OCI-M2 (cell line): ENCODE measurements at regions not wholly inside any gene's neighbourhood (a gene's known extent, or its start where the extent isn't known, plus 50 kb on each side); places are given as distances from the start of the nearest gene placed in this dataset.
"Not testable (repeated sequence)": the region's sequence is repeated elsewhere in the genome, so short reads cannot be mapped to it uniquely, and the experiment has no call there.

Experiments used
- DNase-seq: peaks from one replicate; lab custom pipeline; 2025; ENCODE audit not compliant: unreplicated experiment; lab: John Stamatoyannopoulos, UW

- DNase-seq: no peak
Observed at GRCh38 chr5:142408981-142409481, 84.2 kb upstream of the SPRY4 start.

GRCh38 chr5:142408536-142408935 lies 83.7 kb upstream of the SPRY4 start:
- DNase-seq: no peak

GRCh38 chr5:142405814-142406395 lies 81.1 kb upstream of the SPRY4 start:
- DNase-seq: no peak

- DNase-seq: no peak
Observed at GRCh38 chr5:142405023-142405422, 80.2 kb upstream of the SPRY4 start.

- no peak for DNase-seq
Observed at GRCh38 chr5:142404046-142404477, 79.2 kb upstream of the SPRY4 start.

GRCh38 chr5:142403583-142403982 lies 78.8 kb upstream of the SPRY4 start:
- no peak for DNase-seq

GRCh38 chr5:142402752-142403318 lies 78.0 kb upstream of the SPRY4 start:
- DNase-seq: no peak

GRCh38 chr5:142400415-142400814 lies 75.6 kb upstream of the SPRY4 start:
- DNase-seq: no peak

GRCh38 chr5:142399891-142400290 lies 75.1 kb upstream of the SPRY4 start:
- no peak for DNase-seq

GRCh38 chr5:142398730-142399055 lies 73.9 kb upstream of the SPRY4 start:
- no peak for DNase-seq

GRCh38 chr5:142398011-142398729 lies 73.3 kb upstream of the SPRY4 start:
- not testable (repeated sequence) for DNase-seq

- DNase-seq: no peak
Observed at GRCh38 chr5:142397178-142397577, 72.4 kb upstream of the SPRY4 start.

- no peak for DNase-seq
Observed at GRCh38 chr5:142396436-142397038, 71.7 kb upstream of the SPRY4 start.

GRCh38 chr5:142395334-142395733 lies 70.5 kb upstream of the SPRY4 start:
- no peak for DNase-seq

- no peak for DNase-seq
Observed at GRCh38 chr5:142391058-142391845, 66.4 kb upstream of the SPRY4 start.

GRCh38 chr5:142390334-142390733 lies 65.5 kb upstream of the SPRY4 start:
- no peak for DNase-seq

- no peak for DNase-seq
Observed at GRCh38 chr5:142388696-142389095, 63.9 kb upstream of the SPRY4 start.

- DNase-seq: no peak
Observed at GRCh38 chr5:142387024-142387682, 62.3 kb upstream of the SPRY4 start.

GRCh38 chr5:142386137-142387023 lies 61.6 kb upstream of the SPRY4 start:
- DNase-seq: no peak

GRCh38 chr5:142385194-142385593 lies 60.4 kb upstream of the SPRY4 start:
- no peak for DNase-seq
